Osteocyte (in vitro differentiated cells): ENCODE measurements at regions not wholly inside any gene's neighbourhood (a gene's known extent, or its start where the extent isn't known, plus 50 kb on each side); places are given as distances from the start of the nearest gene placed in this dataset.

Experiments
- DNase-seq: peaks from one replicate; pipeline ENCODE4 v3.0.0; 2021; ENCODE audit warnings: mixed read lengths; ENCODE audit not compliant: unreplicated experiment; ENCODE audit errors: extremely low spot score
- H3K27ac Mint-ChIP-seq: one replicate; pipeline ENCODE4 v1.8.0; 2021; ENCODE audit warnings: mild to moderate bottlenecking, mixed read lengths; ENCODE audit not compliant: unreplicated experiment
- H3K27me3 Mint-ChIP-seq: one replicate; pipeline ENCODE4 v1.8.0; 2021; ENCODE audit warnings: mixed read lengths; ENCODE audit not compliant: unreplicated experiment
- H3K36me3 Mint-ChIP-seq: one replicate; pipeline ENCODE4 v1.8.0; 2021; ENCODE audit warnings: mixed read lengths; ENCODE audit not compliant: unreplicated experiment
- H3K4me1 Mint-ChIP-seq: one replicate; pipeline ENCODE4 v1.8.0; 2021; ENCODE audit warnings: mixed read lengths; ENCODE audit not compliant: unreplicated experiment
- H3K4me3 Mint-ChIP-seq: one replicate; pipeline ENCODE4 v1.8.0; 2021; ENCODE audit warnings: mild to moderate bottlenecking, moderate library complexity, mixed read lengths; ENCODE audit not compliant: unreplicated experiment
- H3K9me3 Mint-ChIP-seq: one replicate; pipeline ENCODE4 v1.8.0; 2021; ENCODE audit warnings: mixed read lengths; ENCODE audit not compliant: unreplicated experiment
- TF ChIP-seq, protein P1 (sequence below): fragments of 200-600 bp; sonication (generic); IDR thresholded peaks from 2 replicates; pipeline ENCODE4 v1.5.0; 2021; ENCODE audit warnings: antibody characterized with exemption, mild to moderate bottlenecking, moderate library complexity

DNA sequence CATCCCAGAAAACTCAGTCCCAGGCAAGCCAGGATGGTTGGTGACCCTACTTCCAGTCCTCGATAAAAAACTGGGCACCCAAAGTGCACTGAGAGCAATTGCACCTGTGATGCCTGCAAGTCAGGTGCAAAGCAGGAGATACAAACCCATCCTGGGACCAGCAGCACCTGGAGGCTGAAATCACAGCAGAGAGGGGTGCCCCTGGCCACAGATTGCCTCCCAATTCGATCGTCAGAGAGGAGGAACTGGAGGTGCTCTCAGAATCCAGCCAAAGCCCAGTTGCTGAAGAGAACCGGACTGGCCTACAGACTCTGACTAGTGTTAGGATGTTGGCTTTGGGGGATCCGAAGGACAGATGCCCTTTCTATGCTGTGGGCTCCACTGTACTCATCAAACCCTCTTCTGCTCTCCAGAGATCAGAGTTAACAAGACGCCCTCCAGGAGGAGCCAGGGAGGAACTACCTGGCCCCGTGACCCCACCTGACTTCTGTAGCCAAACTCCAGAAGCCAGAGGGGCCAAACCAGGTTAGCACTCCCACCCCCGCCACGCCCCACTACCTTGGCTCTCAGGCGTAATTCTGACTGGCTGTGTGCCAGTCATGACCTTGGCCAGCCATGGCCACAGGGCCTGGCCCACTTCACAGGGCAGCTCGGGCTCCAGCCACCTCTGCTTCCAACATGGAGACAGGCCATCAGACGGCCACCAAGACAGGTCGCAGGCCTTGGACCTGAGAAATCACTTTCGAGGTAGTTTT, 284.5 kb upstream of the RTL1 start:
- Mint-ChIP-seq H3K4me3 (no peak overlapping the region), H3K9me3 (no peaks in the 10 kb centered on the region), H3K36me3 (no peaks in the 10 kb centered on the region), H3K27me3 (peaks cover 17% of the 10 kb centered on the region), H3K4me1 (no peaks in the 10 kb centered on the region), H3K27ac (no peak overlapping the region)
- TF ChIP-seq, protein P1, sequence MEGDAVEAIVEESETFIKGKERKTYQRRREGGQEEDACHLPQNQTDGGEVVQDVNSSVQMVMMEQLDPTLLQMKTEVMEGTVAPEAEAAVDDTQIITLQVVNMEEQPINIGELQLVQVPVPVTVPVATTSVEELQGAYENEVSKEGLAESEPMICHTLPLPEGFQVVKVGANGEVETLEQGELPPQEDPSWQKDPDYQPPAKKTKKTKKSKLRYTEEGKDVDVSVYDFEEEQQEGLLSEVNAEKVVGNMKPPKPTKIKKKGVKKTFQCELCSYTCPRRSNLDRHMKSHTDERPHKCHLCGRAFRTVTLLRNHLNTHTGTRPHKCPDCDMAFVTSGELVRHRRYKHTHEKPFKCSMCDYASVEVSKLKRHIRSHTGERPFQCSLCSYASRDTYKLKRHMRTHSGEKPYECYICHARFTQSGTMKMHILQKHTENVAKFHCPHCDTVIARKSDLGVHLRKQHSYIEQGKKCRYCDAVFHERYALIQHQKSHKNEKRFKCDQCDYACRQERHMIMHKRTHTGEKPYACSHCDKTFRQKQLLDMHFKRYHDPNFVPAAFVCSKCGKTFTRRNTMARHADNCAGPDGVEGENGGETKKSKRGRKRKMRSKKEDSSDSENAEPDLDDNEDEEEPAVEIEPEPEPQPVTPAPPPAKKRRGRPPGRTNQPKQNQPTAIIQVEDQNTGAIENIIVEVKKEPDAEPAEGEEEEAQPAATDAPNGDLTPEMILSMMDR, result no peak
- DNase-seq, result peak; percentile 77

DNA sequence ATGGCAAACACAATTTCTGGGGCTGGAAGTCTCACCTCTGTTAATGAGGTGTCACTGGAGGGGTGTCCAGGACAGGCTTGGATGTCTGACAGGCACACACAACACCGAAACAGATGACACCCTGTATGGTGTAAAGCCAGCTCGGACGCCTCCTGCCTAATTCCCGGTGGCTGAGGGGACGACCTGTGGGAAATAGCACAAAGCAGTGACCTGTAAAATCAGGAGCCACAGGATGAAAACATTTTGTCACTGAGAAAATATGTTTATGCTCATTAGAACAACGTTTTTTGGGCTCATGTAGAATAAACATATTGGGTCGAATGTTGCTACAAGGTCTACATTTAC, 285.0 kb upstream of the RTL1 start:
- Mint-ChIP-seq H3K27ac (no peak overlapping the region), H3K4me1 (no peaks in the 10 kb centered on the region), H3K4me3 (no peak overlapping the region), H3K36me3 (no peaks in the 10 kb centered on the region), H3K27me3 (peaks cover 17% of the 10 kb centered on the region), H3K9me3 (no peaks in the 10 kb centered on the region)
- TF ChIP-seq, protein P1, result no peak
- DNase-seq, result no peak

DNA sequence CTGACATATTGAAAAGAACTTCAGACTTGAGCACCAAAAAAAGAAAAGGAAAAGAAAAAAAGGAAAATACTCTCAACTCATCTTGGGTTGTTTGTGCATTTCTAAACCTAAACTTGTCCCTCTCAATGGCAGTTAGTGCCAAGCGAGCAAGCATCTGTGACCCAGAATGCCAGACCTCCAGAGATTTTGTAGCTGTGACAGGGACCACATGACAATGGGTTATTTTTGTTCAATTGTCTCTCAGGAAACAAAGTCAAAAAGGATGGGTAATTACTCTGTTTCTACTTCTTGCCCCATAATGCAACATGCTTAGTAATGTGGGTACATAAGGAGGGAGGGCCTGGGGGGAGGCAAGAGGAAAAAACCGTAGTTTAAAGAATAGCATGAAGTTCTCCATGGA, 285.7 kb upstream of the RTL1 start:
- H3K27me3 Mint-ChIP-seq, result peaks cover 17% of the 10 kb centered on the region
- TF ChIP-seq, protein P1, result no peak
- no peak overlapping the region for H3K4me3 Mint-ChIP-seq
- H3K4me1 Mint-ChIP-seq, result no peaks in the 10 kb centered on the region
- H3K9me3 Mint-ChIP-seq, result no peaks in the 10 kb centered on the region
- no peak for DNase-seq
- no peaks in the 10 kb centered on the region for H3K36me3 Mint-ChIP-seq
- H3K27ac Mint-ChIP-seq, result no peak overlapping the region

DNA sequence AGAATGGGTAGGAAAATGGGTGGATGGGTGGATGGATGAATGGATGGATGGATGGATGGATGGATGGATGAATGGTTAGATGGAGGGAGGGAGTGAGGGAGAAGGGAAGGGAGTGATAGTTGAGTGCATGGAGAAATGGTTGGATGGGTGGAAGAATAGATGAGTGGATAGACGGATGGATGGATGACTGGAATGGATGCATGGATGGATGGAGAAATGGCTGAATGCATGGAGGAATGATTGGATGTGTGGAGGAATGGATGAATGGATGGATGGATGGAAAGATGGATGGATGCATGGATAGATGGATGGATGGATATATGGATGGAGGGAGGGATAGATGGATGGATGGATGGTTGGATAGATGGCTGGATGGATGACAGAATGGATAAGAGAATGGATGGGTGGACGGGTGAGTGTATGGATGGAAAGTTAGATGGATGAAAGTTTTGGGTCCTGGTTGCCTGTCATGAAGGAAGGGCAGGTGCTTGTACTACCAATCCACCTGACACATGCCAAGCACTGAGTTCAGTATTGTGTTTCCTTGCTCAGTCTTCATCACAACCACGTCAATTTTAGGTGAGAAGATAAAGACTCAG, 286.5 kb upstream of the RTL1 start:
- peaks cover 17% of the 10 kb centered on the region for H3K27me3 Mint-ChIP-seq
- TF ChIP-seq, protein P1, result no peak
- H3K4me3 Mint-ChIP-seq, result no peak overlapping the region
- H3K9me3 Mint-ChIP-seq, result no peaks in the 10 kb centered on the region
- no peak for DNase-seq
- no peaks in the 10 kb centered on the region for H3K4me1 Mint-ChIP-seq
- no peak overlapping the region for H3K27ac Mint-ChIP-seq
- no peaks in the 10 kb centered on the region for H3K36me3 Mint-ChIP-seq

DNA sequence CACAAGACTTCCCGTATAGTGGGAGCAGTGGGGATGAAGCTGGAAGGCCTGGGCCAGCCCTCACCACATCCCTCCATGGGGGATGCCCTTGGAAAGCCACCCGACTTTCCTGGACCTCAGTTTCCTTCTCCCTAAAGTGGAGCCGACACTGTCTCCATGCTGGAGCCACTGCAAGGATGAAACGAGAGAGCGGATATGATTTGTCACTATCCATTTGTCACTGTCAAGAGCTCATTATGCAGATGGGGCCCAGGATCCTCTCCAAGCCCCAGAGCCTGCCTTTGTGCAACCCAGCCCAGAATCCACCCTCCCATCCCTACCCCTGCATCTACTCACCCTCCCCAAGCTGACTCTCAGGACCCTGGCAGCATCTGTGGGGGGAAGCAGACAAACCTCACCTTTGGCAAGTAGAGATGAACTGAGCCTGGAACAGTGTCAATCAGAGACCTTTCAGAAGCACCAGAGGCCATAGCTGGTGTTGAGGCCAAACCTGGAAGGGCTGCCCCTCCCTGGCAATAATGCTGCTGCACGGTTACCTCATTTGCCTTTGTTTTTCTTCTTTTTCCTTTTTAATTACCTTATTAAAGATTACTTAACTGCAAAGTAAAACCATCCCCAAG, 287.7 kb upstream of the RTL1 start:
- Mint-ChIP-seq H3K9me3 (no peaks in the 10 kb centered on the region), H3K27ac (no peak overlapping the region), H3K4me1 (no peaks in the 10 kb centered on the region), H3K27me3 (peaks cover 18% of the 10 kb centered on the region), H3K36me3 (no peaks in the 10 kb centered on the region), H3K4me3 (no peak overlapping the region)
- DNase-seq, result peak; percentile 63
- TF ChIP-seq, protein P1, result no peak
